Ishikawa (cell line): ENCODE measurements at regions not wholly inside any gene's neighbourhood (a gene's known extent, or its start where the extent isn't known, plus 50 kb on each side); places are given as distances from the start of the nearest gene placed in this dataset.

ENCODE experiments used
- CEBPB ChIP-seq: IDR thresholded peaks from 2 replicates; pipeline ENCODE4 v1.6.1; 2012
- CREB1 ChIP-seq: IDR thresholded peaks from 2 replicates; pipeline ENCODE4 v1.6.1; 2012; ENCODE audit warnings: low read depth
- EGR1 ChIP-seq: IDR thresholded peaks from 2 replicates; pipeline ENCODE4 v1.6.1; 2012
- EP300 ChIP-seq: IDR thresholded peaks from 2 replicates; pipeline ENCODE4 v1.6.1; 2012; ENCODE audit warnings: borderline replicate concordance
- FOXM1 ChIP-seq: IDR thresholded peaks from 2 replicates; pipeline ENCODE4 v1.6.1; 2012; ENCODE audit warnings: low read depth, borderline replicate concordance
- MAX ChIP-seq: IDR thresholded peaks from 2 replicates; pipeline ENCODE4 v1.6.1; 2012
- NFIC ChIP-seq: IDR thresholded peaks from 2 replicates; pipeline ENCODE4 v1.6.1; 2012
- RAD21 ChIP-seq: IDR thresholded peaks from 2 replicates; pipeline ENCODE4 v1.6.1; 2012; ENCODE audit warnings: low read depth
- REST ChIP-seq: IDR thresholded peaks from 2 replicates; pipeline ENCODE4 v1.6.1; 2012; ENCODE audit warnings: low read depth, mild to moderate bottlenecking
- TAF1 ChIP-seq: IDR thresholded peaks from 2 replicates; pipeline ENCODE4 v1.6.1; 2012; ENCODE audit warnings: low read depth, mild to moderate bottlenecking
- TCF12 ChIP-seq: IDR thresholded peaks from 2 replicates; pipeline ENCODE4 v1.6.1; 2012; ENCODE audit warnings: low read depth
- TEAD4 ChIP-seq: IDR thresholded peaks from 2 replicates; pipeline ENCODE4 v1.6.1; 2012
- USF1 ChIP-seq: IDR thresholded peaks from 2 replicates; pipeline ENCODE4 v1.6.1; 2012
- YY1 ChIP-seq: IDR thresholded peaks from 2 replicates; pipeline ENCODE4 v1.6.1; 2012; ENCODE audit warnings: low read depth
- ZBTB7A ChIP-seq: IDR thresholded peaks from 2 replicates; pipeline ENCODE4 v1.6.1; 2012; ENCODE audit warnings: low read depth

DNA sequence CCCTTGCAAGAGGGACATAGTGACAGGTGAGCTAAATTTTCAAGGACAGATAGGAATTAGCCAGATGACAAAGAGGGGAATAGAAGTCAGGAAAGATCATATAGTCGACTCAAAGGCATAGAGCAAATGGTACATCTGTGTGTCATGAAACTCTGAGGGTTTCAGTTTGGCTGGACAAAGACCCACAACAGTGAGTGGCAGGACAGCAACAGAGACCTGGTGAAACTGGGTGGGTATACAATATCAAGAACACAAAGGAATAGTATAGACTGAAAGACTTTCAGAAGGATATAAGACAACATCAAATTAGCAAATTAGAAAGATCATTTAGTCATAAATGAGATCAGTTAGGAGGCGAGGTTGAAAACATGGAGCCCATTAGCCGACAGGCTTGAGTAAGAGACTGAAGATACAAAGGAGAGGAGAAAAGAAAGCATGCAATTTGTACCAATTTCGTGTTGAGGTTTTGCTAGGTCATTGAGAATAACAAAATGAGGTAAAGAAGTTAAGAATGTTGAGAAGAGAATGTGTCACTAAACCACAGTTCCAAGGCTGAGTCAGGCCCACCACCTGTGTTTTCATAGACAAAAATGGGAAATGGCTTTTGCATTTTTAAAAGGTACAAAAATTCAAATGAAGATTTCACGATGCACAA is 213.8 kb downstream of the HHIPL2 start:
- TF ChIP-seq RAD21 (no peak), EGR1 (no peak), EP300 (no peak), CEBPB (no peak), USF1 (no peak), MAX (no peak), CREB1 (no peak), REST (no peak), TEAD4 (no peak)

DNA sequence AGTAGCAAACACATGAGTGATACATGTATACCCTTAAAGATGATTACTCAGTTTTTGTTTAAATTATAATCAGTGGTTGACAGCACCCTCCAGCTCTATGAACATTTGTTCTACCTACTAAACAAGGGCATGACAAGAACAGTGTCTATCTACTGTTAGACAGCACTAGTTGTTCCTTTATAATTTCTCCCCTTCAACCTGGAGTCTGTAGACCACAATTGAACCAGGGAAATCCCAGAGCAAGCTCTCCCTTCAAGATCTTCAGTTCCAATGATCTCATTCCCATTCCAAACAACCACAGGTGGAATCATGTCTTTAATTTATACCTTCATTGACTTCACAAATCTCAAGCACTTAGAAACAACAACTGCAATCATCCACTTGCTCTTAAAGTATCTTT is 216.1 kb downstream of the HHIPL2 start:
- no peak for TF ChIP-seq NFIC
- no peak for TF ChIP-seq CEBPB
- TF ChIP-seq REST, result no peak
- no peak for TF ChIP-seq USF1
- TF ChIP-seq MAX, result no peak
- no peak for TF ChIP-seq TAF1
- TF ChIP-seq FOXM1, result no peak
- no peak for TF ChIP-seq TEAD4
- TF ChIP-seq TCF12, result no peak
- TF ChIP-seq ZBTB7A, result no peak
- no peak for TF ChIP-seq EP300

GRCh38 chr1:222331340-222331739 is 216.6 kb downstream of the HHIPL2 start:
- TF ChIP-seq CEBPB (no peak), USF1 (no peak), EGR1 (no peak), TAF1 (no peak), TCF12 (no peak), RAD21 (no peak), MAX (no peak), NFIC (no peak), TEAD4 (no peak), FOXM1 (no peak), REST (no peak), YY1 (no peak)

DNA sequence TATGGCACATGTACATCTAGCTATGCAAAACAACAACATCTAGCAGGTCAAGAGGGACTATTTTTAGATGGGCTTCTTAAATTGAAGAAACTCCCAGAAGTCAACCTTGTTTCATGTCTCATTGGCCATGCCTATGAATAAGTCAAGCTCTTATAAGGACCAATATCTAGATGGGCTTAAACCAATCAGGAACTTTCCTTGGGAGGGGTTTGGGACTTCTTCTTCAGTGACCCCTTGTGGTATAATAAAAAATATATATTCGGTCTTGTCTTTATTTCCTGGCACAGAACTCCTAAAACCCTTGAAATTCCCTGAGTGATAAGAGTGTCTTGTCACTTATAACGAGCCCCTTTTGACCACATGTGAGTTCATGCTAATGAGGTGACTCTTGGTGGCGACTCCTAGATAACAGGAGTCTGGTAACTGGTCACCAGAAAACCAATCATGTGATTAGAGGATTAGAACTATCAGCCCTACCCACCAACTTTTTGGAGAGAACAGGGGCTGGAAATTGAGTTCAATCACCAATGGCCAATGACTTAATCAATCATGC is 218.3 kb downstream of the HHIPL2 start:
- TF ChIP-seq YY1 (no peak), CEBPB (no peak), EGR1 (no peak), FOXM1 (no peak), NFIC (no peak), CREB1 (no peak), RAD21 (no peak), REST (no peak), TCF12 (no peak), TAF1 (no peak), TEAD4 (no peak), USF1 (no peak), EP300 (no peak), ZBTB7A (no peak), MAX (no peak)
